Psoas muscle (tissue), 7 donors: ENCODE measurements at regions not wholly inside any gene's neighbourhood (a gene's known extent, or its start where the extent isn't known, plus 50 kb on each side); places are given as distances from the start of the nearest gene placed in this dataset.

Experiments
- ATAC-seq, 4 donors: fragments of 200-7000 bp; cut with Tn5 transposase; one replicate each; pipeline ENCODE4 v1.9.1; 2020; ENCODE audit warnings: moderate library complexity in 3 of 4, mild to moderate bottlenecking in 2 of 4
- DNase-seq, 2 donors: peaks; one replicate each; pipeline ENCODE4 v3.0.0-alpha.2; 2020
- H3K27ac ChIP-seq: fragments of 200-600 bp; one replicate; pipeline ENCODE4 v1.8.0; 2022
- H3K27me3 ChIP-seq, 3 donors: fragments of 200-600 bp in 1 of 3; one replicate each; pipeline versions ENCODE4 v1.6.1 to v1.8.0; 2013 to 2022; ENCODE audit warnings: low read length in 2 of 3, mild to moderate bottlenecking in 2 of 3, moderate library complexity in 1 of 3; ENCODE audit not compliant: insufficient read depth in 3 of 3
- H3K36me3 ChIP-seq, 2 donors: fragments of 200-600 bp in 1 of 2; one replicate each; pipeline versions ENCODE4 v1.6.1 to v1.8.0; 2013 to 2022; ENCODE audit warnings: low read depth in 1 of 2, mild to moderate bottlenecking in 1 of 2, moderate library complexity in 1 of 2; ENCODE audit not compliant: insufficient read depth in 1 of 2
- H3K4me1 ChIP-seq: fragments of 200-600 bp; one replicate; pipeline ENCODE4 v1.8.0; 2022
- H3K4me3 ChIP-seq: fragments of 200-600 bp; one replicate; pipeline ENCODE4 v1.8.0; 2022; ENCODE audit warnings: mild to moderate bottlenecking
- H3K9me3 ChIP-seq: fragments of 200-600 bp; one replicate; pipeline ENCODE4 v1.8.0; 2022
- WGBS, 3 donors: extraction: QIAGEN DNeasy Blood & Tissue Kit; methylation state at CpG; one replicate each; pipeline versions ENCODE4 v1.1.6 to v1.1.7; 2013; 5-methylcytosine and 5-hydroxymethylcytosine counted together
- intact Hi-C, 2 donors: fragments of 100-400 bp; cut with DNase I; formaldehyde crosslinking; loops; one replicate each; pipeline versions ENCODE4 v1.11.0 to v1.14.2; 2022
- TF ChIP-seq, protein P1 (sequence below): fragments of 200-600 bp; IDR thresholded peaks from one replicate; pipeline ENCODE4 v1.8.0; 2022; ENCODE audit warnings: antibody characterized with exemption
- donor health status: healthy with polysubstance abuse.
- donor health status: DM: no; HTN: no; CAD: no; lungs with moderate emphysema.
- donor health status: Bipolar disorder and iron deficiency.
- donor health status: healthy.
- donor health status: DM: yes; HTN: yes; CAD: no.
- donor health status: DM: no; HTN: no; CAD: no.
- donor health status: DM: yes; HTN: yes; CAD: no.

DNA sequence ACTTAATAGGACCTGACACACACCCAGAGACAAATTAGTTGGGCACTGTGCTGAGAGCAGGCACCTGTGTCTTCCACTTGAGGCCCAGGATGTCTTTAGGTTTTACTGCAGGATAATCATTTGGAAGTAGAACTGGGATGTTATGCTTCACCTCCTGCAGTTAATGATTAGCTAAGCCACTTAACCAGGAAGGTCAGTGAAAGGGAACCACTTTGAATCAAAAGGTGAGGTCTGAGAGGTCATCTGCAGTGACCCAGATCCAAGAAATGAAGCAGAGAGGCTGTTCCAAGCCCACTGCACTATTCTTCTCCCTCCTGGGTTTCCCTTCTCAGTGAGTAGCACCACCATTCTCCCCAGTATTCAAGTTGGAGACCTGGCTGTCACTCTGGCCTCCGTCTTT is 110.5 kb downstream of the SNX18 start:
- ATAC-seq (no peak), DNase-seq (no peak)
- no peaks in the 10 kb centered on the region for H3K4me1 ChIP-seq
- H3K36me3 ChIP-seq: no peaks in the 10 kb centered on the region
- WGBS, 3 donors: 83 to 95% (median 90%) methylated on average over 1 of the region's 1 CpG
- no peak overlapping the region for H3K27ac ChIP-seq
- no peak overlapping the region for H3K4me3 ChIP-seq
- H3K9me3 ChIP-seq: no peaks in the 10 kb centered on the region
- TF ChIP-seq, protein P1, sequence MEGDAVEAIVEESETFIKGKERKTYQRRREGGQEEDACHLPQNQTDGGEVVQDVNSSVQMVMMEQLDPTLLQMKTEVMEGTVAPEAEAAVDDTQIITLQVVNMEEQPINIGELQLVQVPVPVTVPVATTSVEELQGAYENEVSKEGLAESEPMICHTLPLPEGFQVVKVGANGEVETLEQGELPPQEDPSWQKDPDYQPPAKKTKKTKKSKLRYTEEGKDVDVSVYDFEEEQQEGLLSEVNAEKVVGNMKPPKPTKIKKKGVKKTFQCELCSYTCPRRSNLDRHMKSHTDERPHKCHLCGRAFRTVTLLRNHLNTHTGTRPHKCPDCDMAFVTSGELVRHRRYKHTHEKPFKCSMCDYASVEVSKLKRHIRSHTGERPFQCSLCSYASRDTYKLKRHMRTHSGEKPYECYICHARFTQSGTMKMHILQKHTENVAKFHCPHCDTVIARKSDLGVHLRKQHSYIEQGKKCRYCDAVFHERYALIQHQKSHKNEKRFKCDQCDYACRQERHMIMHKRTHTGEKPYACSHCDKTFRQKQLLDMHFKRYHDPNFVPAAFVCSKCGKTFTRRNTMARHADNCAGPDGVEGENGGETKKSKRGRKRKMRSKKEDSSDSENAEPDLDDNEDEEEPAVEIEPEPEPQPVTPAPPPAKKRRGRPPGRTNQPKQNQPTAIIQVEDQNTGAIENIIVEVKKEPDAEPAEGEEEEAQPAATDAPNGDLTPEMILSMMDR: no peak
- H3K27me3 ChIP-seq: no peaks in the 10 kb centered on the region
- intact Hi-C loops: no loop called here

DNA sequence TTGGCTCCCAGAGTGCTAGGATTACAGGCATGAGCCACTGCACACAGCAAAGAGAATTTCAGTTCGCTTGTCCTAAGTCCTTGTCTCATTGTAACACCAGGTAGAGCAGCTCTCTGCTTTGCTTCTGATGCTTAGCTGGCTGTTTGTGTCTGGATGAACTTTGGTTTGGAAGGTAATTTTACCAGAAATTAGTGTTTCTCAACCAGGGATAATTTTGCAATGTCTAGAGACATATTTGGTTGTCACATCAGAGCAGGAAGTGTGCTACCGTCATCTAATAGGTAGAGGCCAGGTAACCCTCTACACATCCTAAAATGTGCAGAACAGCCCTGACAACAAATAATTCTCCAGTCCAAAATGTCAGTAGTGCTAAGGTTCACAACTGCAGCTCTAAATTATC is 108.8 kb downstream of the SNX18 start:
- ATAC-seq: no peak
- H3K27me3 ChIP-seq: no peaks in the 10 kb centered on the region
- H3K36me3 ChIP-seq: no peaks in the 10 kb centered on the region
- no peak for DNase-seq
- H3K4me3 ChIP-seq: no peak overlapping the region
- 93 to 94% (median 94%) methylated on average over 2 of the region's 2 CpGs for WGBS, 3 donors
- no peaks in the 10 kb centered on the region for H3K9me3 ChIP-seq
- no peaks in the 10 kb centered on the region for H3K4me1 ChIP-seq
- H3K27ac ChIP-seq: no peak overlapping the region
- TF ChIP-seq, protein P1: no peak
- intact Hi-C loops: no loop called here

GRCh38 chr5:54624805-54625568 is 107.4 kb downstream of the SNX18 start:
- ATAC-seq (no peak), DNase-seq (no peak)
- H3K27me3 ChIP-seq: no peaks in the 10 kb centered on the region
- no peaks in the 10 kb centered on the region for H3K36me3 ChIP-seq
- no peak overlapping the region for H3K4me3 ChIP-seq
- WGBS, 3 donors: 50 to 61% (median 57%) methylated on average over 9 of the region's 9 CpGs
- TF ChIP-seq, protein P1: no peak
- no peak overlapping the region for H3K27ac ChIP-seq
- no peaks in the 10 kb centered on the region for H3K4me1 ChIP-seq
- intact Hi-C loops: no loop called here
- H3K9me3 ChIP-seq: no peaks in the 10 kb centered on the region

DNA sequence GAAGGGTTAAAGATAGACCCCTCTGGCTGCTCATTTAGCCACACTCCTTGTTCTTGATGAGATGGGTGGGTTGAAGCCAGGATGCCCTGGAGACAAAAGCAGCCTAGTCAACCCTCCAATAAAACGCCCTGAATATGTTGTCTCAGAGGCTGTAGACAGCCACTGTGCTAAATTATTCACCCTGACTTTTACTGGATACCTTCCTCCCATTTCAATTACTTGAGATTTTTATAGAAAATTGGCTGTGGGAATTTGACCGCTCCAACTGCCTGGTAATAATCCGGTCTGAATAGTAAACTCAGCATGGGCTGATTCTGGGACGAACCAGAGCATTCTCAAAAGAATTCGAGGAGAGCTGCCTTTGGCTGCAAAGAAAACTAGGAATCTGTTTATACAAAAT is 104.2 kb downstream of the SNX18 start:
- intact Hi-C loops: no loop called here

More for the DNA sequence above, 104.2 kb downstream of the SNX18 start:
- Histone ChIP-seq H3K4me3 (no peak overlapping the region), H3K4me1 (no peaks in the 10 kb centered on the region), H3K27me3 (no peaks in the 10 kb centered on the region), H3K27ac (no peak overlapping the region), H3K9me3 (no peaks in the 10 kb centered on the region), H3K36me3 (no peaks in the 10 kb centered on the region)
- TF ChIP-seq, protein P1: no peak
- 56 to 79% (median 73%) methylated on average over 5 of the region's 5 CpGs for WGBS, 3 donors
- DNase-seq: no peak
- no peak for ATAC-seq
